ENCODE measurements at regions not wholly inside any gene's neighbourhood (a gene's known extent, or its start where the extent isn't known, plus 50 kb on each side); places are given as distances from the start of the nearest gene placed in this dataset.
"Not testable (repeated sequence)": the region's sequence is repeated elsewhere in the genome, so short reads cannot be mapped to it uniquely, and the experiment has no call there.

DNA sequence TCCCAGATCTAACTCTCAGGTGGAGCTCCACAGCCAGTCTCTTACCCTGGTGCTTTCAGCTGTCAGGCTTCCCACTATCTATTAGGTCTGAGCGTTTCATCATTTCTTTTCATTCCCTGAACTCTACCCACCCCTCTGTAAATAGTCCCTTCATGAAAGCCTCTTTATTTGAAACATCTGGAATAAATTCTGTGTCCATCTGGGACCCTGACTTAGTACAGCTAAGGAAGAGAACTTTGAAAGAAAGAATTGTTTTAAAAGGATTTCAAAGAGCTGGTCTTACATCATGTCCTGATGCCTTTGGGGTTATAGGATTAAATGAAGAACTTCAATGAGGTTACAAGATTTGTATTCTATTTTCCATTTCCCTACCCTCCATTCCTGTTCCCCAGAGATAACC, 388.5 kb upstream of the CA10 start:
- no peak for DNase-seq (ENCODE audit: low read depth in 2 of 2)

DNA sequence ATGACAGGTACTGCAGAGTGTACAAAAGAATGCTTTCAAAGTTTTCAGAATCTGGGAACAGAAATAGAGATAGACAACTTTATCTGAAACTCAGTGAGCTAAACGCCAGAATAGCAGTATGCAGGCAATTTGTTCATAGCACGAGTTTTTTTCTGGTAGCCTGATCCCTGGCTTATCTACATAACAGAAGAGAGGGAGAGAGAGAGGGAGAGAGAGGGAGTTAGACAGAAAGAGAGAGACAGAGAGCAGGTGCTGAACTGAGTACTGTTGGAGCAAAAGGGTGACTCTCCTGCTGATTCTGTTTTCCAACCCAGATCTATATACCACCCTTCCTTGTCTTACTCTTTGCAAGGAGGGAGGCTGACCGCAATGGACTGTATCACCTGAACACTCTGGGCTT, 388.0 kb upstream of the CA10 start:
- DNase-seq (ENCODE audit: low read depth in 2 of 2), result no peak

DNA sequence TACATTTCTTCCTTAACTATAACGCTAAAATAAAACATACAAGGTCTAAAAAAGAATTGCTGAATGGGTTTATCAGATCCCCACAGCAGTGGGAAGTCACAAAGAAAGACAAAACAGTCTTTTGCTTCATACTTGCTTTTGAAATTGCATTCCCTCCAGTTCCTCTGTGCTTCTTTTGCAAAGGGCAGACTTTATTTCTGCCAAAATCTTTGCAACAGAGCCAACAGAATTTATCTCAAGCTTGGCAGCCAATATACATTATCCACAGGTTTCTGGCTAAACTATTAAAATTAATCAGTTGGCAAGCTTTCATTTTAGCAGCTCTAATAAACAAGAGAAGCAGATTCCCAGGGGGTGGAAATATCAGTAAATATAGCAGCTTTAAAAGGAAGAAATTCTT, 378.9 kb upstream of the CA10 start:
- no peak for DNase-seq (ENCODE audit: low read depth in 2 of 2)

DNA sequence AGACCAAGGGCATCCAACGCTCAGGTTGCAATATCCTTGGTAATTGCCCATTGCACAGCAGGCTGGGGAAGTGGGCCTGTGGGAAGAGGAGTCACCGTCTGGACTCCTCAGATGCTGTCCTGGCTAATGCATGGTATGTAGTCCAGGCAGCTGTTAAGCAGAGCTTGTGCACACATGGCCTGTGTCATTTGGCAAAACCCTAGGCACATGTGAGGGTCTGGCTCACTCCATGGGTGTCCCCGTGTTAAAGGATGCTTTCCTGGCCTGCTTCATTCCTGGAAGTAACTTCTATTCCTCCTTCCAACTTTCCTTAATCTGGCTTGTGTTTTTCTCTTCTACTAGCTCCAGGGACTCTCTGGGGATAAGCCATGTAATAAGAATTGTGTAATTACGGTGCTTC, 378.0 kb upstream of the CA10 start:
- DNase-seq (ENCODE audit: low read depth in 2 of 2), result no peak

DNA sequence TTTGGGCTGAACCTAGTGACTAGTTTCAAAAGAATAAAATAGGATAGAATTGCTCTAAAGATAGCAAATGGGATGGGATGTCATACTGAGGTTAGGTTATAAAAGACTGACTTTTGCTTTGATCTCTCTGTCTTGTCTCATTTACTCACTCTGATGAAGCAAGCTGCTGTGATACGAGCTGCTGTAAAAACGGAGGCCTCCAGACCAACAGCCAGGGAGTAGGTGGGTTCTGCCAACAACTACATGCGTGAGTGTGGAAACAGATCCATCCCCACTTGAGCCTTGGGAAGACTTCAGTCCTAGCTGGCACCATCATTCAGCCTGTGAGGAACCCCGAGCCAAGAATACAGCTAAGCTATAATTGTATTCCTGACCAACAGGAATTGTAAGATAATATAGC, 373.9 kb upstream of the CA10 start:
- no peak for DNase-seq (ENCODE audit: low read depth in 2 of 2)

DNA sequence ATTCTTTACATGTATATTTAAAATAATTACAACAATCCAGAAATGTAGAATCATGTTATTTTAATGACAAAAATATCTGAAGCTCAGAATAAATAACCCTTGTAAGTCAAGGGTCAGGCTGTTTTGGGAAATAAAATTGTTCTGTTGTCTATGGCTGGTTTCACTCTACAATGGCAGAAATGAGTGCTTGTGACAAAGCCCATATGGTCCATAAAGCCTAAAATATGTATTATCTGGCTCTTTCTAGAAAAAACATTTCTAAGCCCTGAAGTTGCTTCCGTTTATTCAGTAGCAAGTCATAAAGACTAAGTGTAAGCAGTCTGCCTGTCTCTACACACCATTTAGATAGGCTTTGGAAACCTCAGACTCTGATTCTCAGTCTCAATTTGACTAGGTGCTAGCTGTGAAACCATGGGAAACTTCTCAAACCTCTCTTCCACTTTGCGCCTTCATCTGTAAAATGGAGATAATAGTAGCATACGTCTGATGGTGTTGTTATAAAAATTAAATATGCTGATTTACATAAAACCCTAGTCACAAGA, 365.7 kb upstream of the CA10 start:
- DNase-seq (ENCODE audit: low read depth in 2 of 2), result no peak

DNA sequence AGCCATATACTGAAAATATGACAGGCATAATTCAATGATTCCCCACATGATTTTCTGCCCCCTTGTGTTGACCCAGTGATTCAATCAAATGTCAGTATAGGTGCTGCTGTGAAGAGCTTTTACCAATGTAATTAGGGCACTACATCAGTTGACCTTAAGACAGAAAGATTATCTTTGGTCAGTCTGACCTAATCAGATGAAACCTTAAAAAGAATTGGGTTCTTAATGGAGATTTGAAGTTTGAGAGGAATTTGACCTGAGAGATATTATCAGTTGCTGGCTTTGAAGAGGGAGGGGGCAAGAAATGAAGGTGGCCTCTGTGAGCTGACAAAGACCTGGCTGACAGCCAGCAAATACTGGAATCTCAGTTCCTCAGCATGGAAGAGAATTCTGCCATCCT, 358.7 kb upstream of the CA10 start:
- no peak for DNase-seq (ENCODE audit: low read depth in 2 of 2)

DNA sequence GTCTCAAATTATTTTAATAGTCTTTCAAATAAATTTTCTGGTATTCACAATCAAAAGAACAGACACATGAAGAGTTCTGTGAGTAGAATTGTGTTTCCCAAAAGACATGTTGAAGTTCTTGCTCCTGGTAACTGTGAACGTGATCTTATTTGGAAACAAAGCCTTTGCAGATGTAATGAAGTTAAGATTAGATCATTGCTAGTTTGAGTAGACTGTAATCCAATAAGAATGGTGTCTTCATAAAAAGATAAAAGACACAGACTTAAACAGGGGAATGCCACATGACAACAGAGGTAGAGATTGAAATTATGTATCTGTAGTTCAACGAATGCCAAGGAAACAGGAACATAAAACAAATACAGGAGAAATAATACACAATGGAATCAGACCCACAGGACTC, 357.4 kb upstream of the CA10 start:
- DNase-seq (ENCODE audit: low read depth in 2 of 2), result no peak

DNA sequence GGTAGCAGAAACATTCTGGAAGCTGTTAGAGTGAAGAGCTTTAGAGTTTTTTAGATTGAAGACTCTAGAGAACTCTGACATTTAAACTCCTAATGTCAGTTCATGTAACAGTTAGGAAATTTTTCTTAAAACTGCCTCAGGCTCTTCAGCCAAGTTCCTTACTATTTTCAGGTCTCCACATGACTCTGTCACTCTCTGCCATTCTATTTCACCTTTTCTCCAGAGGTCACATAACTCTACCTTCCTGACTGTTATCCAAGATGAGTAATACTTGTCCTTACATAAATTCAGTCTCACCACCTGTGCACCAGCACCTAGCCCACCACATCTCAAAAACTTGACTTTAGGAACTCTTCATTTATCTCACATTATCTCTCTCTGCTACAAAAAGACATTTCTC, 347.1 kb upstream of the CA10 start:
- DNase-seq (ENCODE audit: low read depth in 2 of 2), result no peak

DNA sequence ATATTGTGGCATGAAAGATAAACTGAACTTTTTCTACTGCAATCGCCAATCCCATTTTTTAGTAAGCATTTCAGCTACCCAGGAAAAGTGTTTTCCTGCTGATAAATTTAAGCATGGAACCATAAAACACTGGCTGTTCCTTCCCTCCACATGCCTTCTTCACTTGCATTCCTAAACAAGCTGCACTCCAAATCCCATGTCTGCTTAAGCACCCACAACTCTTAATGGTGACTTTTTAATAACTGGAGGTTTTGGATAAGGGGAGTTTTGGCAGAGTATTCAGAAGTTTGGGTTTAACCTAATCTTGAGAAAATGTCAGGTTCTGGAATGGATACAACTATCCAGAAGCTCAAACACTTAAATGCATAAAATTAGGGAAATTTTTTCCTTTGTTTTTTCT, 345.6 kb upstream of the CA10 start:
- DNase-seq (ENCODE audit: low read depth in 2 of 2), result no peak

DNA sequence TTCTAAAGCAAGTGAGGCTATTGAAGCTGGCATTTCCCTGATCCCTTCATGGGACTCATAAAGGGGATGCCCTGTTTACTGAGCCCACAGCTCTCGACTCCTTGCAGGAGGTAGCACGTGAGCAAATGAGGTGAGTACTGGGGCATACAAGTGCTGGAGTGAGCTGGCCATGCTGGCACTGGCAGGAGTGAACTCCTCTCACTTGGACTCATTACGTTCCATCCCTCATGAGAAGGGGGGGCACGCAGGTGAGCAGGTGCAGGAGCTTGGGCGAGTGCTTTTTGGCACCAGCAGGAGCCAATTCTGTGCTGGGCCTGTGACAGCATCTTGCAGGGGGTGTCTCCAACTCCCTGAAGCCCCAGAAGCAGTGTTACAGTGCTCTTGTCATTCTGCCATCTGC, 337.1 kb upstream of the CA10 start:
- no peak for DNase-seq (ENCODE audit: low read depth in 2 of 2)

DNA sequence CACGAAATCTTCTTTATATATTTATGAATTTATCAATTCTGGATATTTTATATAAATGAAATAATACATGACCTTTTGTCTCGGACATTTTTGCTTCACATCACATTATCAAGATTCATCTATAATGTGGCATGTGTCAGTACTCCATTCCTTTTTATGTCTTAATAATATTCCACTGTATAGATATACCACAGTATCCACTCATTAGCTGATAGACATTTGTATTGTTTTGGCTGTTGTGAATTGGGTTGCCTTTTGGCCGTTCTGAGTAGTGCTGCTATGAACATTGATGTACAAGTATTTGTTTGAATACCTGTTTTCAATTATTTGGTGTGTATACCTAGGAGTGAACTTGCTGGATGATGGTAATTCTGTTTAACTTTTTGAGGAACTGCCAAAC, 323.8 kb upstream of the CA10 start:
- DNase-seq (ENCODE audit: low read depth in 2 of 2), result no peak

DNA sequence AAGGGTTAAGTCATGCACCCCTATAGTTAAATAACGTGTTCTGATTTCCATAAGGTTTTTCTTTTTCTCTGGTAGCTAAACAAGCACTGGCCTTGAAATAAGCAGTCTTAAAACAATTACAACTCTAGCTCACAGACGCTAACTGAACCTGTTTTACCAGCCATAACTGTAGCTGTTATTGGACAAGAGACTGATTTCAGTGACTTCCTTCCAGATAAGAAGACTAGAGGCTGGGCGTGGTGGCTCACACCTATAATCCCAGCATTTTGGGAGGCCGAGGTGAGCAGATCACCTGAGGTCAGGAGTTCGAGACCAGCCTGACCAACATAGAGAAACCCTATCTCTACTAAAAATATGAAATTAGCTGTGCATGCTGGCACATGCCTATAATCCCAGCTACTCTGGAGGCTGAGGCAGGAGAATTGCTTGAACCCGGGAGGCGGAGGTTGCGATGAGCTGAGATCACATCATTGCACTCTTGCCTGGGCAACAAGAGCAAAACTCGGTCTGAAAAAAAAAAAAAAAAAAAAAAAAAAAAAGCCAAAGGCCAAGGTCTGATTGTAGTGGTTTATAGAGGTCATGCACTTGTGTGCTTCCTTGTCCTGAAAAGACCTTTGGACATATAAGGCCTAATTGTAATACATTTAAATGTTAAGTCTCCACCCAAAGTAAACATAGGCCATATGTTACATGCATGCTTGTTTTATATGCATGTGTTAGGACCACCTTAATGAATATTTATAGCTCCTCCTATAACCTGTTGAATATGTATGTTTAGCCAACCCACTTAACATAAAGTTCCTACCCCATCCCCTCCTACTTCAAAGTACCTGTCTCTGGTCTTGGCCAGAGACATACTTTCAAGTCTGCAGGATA, 319.5 kb upstream of the CA10 start:
- DNase-seq (ENCODE audit: low read depth in 2 of 2), result no peak

DNA sequence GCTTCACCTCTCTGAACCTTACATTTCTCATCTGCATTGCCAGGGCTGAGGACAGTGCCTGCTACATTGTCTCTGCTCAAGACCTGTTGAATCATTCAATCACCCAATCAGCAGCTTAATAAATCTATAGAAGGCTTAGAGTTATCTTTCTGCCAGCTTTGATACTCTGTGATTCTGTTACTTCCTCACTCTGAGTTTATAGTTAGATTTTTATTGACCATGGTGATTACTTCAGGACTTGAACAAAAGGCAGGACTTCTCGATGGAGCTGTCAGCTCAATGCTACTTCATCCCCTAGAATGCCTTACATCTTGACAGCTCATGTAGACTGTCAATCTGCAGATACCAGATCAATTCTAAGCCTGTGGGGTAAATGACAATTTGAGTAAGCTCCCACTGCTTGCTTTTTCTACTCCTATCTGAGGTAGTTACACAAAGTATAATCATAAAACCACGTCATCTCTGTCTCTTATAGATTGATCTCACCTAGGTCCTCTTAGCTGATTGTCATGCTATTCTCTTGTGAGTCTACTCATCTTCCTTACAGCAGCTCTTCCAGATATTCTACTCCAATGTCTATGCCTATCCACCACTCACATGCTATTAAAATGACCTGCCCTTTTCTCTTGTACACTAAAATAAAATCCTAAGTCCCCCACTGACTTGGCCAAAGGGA, 318.3 kb upstream of the CA10 start:
- DNase-seq (ENCODE audit: low read depth in 2 of 2), result no peak

DNA sequence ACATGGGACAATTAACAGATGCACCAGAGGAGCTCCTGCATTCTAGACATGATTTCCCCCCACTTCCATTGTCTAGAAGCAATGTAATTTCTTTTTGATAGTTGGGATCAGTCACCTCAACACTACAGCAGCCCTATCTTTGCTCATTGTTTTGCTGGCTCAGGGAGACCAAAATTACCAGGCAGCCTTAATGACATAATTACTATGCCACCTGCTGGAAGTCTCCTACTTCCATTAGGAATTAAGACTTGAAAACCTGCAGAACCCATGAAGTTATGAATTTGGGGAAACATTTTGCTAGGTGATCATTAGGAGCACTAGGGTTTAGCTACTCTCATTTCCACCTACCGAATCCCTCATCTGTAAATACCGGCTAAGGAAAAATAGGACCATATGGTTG, 312.0 kb upstream of the CA10 start:
- no peak for DNase-seq (ENCODE audit: low read depth in 2 of 2)

DNA sequence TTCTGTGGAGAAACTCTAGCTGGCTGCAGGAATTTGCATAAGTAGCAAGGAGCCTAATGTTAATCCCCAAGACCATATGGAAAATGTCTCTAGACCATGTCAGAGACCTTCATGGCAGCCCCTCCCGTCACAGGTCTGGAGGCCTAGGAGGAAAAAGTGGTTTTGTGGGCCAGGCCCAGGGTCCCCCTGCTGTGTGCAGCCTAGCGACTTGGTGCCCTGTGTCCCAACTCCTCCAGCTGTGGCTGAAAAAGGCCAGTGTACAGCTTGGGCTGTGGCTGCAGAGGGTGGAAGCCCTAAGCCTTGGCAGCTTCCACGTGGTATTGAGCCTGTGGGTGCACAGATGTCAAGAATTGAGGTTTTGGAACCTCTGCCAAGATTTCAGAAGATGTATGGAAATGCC, 306.9 kb upstream of the CA10 start:
- DNase-seq (ENCODE audit: low read depth in 2 of 2), result no peak

DNA sequence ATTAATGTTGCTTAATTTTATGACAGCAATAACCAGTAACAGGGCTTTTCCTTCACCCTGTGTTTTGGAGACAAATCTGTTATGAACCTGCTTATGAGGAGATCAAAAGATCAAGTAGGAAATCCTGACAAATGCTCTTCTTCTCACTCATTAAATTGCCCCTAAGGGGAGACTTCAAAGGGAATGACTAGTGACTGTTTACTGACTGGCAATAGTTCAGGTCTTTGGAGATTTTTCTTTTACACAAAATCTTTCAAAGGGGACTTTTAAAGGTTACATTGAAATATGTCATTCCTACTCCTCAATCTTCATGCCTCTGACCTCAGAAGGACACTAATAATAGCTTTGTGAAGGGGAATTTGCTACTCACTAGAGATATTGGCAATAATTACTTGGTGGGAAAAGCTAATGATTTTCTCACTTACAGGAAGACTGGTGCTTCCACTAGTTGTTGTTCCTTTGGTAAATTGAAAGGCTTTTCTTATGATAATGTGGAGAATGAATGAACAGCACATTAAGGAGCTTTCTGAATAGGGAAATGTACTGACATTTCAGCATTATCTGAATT, 292.9 kb upstream of the CA10 start:
- no peak for DNase-seq (ENCODE audit: low read depth in 2 of 2)

DNA sequence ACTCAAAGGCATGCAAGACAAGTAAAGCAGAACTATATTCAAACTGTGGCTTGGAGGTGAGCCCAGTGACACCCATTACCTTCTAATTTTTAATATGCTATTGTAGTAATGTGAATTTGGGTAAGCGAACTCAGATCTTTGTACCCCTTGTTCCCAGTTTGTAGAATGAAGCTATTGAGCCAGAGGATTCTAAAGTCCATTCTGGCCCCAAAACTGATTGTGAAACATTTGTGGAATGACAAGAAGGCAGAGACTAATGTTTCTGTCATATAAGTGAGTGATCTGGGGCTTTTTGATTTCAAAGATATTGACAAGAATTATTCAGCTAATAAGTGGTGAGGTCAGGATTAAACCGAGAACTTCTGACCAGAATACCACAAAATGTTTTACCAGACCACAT, 283.8 kb upstream of the CA10 start:
- no peak for DNase-seq (ENCODE audit: low read depth in 2 of 2)

DNA sequence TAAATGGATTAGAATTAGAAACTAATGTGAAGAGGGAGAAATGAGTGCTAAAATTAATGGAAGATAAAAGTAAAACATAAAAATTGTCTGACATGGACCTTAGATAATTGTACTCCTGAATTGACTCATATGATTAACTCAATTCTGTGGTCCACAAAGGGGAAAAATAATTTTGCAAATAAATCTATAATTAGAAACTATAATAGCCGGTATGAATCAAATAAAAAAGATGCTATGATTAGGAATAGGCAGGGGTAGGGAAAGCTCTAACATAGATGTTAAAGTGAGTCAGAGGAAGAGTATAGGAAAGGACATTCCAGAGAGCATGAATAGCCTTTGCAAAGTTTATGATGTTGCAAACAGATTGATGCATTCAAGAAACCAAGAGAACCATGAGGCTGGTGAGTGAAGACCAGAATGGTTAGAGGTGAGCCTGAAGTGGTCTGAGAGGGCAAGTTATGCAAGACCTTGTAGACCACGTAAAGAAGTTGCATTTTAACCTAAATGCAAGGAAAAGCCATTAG, 262.1 kb upstream of the CA10 start:
- no peak for DNase-seq (ENCODE audit: low read depth in 2 of 2)

DNA sequence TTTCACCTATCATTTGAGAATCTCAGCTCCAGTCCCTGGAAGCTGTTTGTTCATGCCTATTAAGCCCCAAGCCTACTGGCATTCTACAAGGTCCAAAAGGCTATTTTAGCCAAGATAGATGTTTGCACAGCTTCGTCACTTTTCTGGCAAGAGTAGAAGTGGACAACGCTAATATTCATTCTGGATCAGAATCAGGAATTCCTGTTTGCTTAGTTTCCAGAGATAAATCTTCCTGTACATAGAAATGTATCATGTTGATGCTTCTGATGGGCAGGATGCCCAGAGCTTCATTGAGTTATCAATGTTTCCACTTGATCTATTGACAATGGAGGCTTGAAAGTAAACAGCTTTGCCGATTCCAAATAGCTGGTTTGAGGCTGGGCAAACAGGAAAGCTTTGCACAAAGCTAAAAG, 260.7 kb upstream of the CA10 start:
- no peak for DNase-seq (ENCODE audit: low read depth in 2 of 2)

DNA sequence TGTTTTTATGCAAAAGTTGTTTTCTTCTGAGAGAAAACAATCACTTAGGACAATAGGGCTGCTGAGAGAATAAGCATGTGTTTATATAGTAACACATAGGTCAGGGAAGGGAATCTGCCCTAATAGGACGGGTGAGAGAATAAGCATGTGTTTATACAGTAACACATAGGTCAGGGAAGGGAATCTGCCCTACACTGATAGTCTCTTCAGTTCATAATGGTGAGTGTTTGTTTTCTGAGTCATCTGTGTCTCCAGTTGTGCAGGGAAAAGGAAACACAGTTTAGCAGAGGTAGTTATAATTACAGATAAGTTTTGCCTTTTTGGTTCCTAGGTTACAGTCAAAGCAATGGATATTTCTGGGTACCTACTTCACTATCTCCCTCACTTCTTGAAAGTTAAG, 252.3 kb upstream of the CA10 start:
- DNase-seq (ENCODE audit: low read depth in 2 of 2), result no peak

DNA sequence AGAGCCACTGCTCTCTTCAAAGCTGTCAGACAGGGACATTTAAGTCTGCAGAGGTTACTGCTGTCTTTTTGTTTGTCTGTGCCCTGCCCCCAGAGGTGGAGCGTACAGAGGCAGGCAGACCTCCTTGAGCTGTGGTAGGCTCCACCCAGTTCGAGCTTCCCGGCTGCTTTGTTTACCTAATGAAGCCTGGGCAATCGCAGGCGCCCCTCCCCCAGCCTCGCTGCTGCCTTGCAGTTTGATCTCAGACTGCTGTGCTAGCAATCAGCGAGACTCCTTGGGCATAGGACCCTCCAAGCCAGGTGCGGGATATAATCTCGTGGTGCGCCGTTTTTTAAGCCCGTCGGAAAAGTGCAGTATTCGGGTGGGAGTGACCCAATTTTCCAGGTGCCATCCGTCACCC, 250.7 kb upstream of the CA10 start:
- not testable (repeated sequence) for DNase-seq (ENCODE audit: low read depth in 2 of 2)

DNA sequence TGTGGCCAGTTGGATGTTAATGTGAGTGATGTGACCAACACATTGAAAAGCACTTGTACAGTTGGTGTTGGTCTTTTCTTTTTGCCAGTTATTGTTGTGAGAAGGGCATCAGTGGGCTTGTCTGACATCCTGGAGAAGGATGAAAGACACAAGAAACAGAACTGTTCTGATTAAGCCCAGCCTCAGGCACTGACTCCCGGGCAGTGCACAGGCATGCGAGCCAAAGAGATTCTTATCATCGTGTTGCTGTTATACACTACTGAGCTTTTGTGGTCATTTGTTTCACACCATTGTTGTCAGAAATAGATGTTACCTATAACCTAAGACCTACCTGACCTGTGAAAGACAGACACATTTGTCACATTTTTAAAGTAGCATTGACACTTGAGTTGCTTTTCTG, 236.8 kb upstream of the CA10 start:
- no peak for DNase-seq (ENCODE audit: low read depth in 2 of 2)
